ENCODE measurements at regions not wholly inside any gene's neighbourhood (a gene's known extent, or its start where the extent isn't known, plus 50 kb on each side); places are given as distances from the start of the nearest gene placed in this dataset.
"Not testable (repeated sequence)": the region's sequence is repeated elsewhere in the genome, so short reads cannot be mapped to it uniquely, and the experiment has no call there.

DNA sequence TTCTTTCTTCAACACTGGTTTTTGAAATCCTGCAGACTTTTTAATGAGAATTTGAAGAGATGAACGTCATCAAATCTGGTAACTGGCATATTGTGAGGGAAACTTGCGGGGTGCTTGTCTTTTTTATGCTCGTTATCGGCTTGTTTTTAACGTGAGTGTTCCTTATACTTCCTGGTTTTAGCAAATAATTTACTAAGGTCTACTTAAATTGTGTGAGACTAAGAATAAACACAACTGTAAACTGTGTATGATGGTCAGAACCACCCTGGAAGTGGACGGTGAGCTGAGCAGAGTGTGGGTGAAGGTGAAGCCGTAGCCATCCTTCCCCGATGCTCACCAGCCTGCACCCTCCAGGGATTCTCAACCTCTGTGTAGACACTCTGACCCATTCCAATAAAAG is 82.3 kb upstream of the CDC42EP3 start:
- no peaks in the 10 kb centered on the region for H3K9me3 ChIP-seq (ENCODE audit: low read length)
- H3K4me2 ChIP-seq (ENCODE audit: low read length), result no peak overlapping the region
- H3K4me3 ChIP-seq (ENCODE audit: low read length), result no peak overlapping the region
- H3K79me2 ChIP-seq (replicated peaks; ENCODE audit: insufficient read depth, low read length), result no peaks in the 10 kb centered on the region
- H3K9me2 ChIP-seq (ENCODE audit: insufficient read depth, low read length), result no peaks in the 10 kb centered on the region
- no peaks in the 10 kb centered on the region for H3F3A ChIP-seq (ENCODE audit: insufficient read depth, low read length, poor library complexity, severe bottlenecking)
- no peaks in the 10 kb centered on the region for H3K36me3 ChIP-seq (ENCODE audit: insufficient read depth, low read length)
- H3K9ac ChIP-seq (ENCODE audit: low read length), result no peak overlapping the region
- no peaks in the 10 kb centered on the region for H3K27me3 ChIP-seq (ENCODE audit: insufficient read depth, low read depth, low read length)
- no peak overlapping the region for H2AFZ ChIP-seq (ENCODE audit: low read depth, low read length)
- H3K27ac ChIP-seq (ENCODE audit: low read length), result no peak overlapping the region
- no peaks in the 10 kb centered on the region for H4K20me1 ChIP-seq (ENCODE audit: insufficient read depth)
- TF ChIP-seq POLR2AphosphoS5 (IDR thresholded peaks at IDR 0.05) (no peak), EZH2 (IDR thresholded peaks at IDR 0.05; ENCODE audit: borderline replicate concordance, insufficient read depth, low read length, poor library complexity, severe bottlenecking) (no peak), EP300 (conservative IDR thresholded peaks at IDR 0.05; ENCODE audit: poor library complexity, severe bottlenecking) (no peak), RAD21 (conservative IDR thresholded peaks at IDR 0.05) (no peak), SMC3 (conservative IDR thresholded peaks at IDR 0.05; ENCODE audit: poor library complexity) (no peak), MXI1 (conservative IDR thresholded peaks at IDR 0.05; ENCODE audit: poor library complexity, severe bottlenecking) (no peak), TAF1 (IDR thresholded peaks at IDR 0.05; ENCODE audit: low read depth) (no peak)
- TF ChIP-seq, protein P1, sequence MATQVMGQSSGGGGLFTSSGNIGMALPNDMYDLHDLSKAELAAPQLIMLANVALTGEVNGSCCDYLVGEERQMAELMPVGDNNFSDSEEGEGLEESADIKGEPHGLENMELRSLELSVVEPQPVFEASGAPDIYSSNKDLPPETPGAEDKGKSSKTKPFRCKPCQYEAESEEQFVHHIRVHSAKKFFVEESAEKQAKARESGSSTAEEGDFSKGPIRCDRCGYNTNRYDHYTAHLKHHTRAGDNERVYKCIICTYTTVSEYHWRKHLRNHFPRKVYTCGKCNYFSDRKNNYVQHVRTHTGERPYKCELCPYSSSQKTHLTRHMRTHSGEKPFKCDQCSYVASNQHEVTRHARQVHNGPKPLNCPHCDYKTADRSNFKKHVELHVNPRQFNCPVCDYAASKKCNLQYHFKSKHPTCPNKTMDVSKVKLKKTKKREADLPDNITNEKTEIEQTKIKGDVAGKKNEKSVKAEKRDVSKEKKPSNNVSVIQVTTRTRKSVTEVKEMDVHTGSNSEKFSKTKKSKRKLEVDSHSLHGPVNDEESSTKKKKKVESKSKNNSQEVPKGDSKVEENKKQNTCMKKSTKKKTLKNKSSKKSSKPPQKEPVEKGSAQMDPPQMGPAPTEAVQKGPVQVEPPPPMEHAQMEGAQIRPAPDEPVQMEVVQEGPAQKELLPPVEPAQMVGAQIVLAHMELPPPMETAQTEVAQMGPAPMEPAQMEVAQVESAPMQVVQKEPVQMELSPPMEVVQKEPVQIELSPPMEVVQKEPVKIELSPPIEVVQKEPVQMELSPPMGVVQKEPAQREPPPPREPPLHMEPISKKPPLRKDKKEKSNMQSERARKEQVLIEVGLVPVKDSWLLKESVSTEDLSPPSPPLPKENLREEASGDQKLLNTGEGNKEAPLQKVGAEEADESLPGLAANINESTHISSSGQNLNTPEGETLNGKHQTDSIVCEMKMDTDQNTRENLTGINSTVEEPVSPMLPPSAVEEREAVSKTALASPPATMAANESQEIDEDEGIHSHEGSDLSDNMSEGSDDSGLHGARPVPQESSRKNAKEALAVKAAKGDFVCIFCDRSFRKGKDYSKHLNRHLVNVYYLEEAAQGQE (IDR thresholded peaks at IDR 0.05; ENCODE audit: borderline replicate concordance), result no peak
- TF ChIP-seq, protein P2, sequence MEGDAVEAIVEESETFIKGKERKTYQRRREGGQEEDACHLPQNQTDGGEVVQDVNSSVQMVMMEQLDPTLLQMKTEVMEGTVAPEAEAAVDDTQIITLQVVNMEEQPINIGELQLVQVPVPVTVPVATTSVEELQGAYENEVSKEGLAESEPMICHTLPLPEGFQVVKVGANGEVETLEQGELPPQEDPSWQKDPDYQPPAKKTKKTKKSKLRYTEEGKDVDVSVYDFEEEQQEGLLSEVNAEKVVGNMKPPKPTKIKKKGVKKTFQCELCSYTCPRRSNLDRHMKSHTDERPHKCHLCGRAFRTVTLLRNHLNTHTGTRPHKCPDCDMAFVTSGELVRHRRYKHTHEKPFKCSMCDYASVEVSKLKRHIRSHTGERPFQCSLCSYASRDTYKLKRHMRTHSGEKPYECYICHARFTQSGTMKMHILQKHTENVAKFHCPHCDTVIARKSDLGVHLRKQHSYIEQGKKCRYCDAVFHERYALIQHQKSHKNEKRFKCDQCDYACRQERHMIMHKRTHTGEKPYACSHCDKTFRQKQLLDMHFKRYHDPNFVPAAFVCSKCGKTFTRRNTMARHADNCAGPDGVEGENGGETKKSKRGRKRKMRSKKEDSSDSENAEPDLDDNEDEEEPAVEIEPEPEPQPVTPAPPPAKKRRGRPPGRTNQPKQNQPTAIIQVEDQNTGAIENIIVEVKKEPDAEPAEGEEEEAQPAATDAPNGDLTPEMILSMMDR (IDR thresholded peaks at IDR 0.05; ENCODE audit: poor library complexity, severe bottlenecking), result no peak

DNA sequence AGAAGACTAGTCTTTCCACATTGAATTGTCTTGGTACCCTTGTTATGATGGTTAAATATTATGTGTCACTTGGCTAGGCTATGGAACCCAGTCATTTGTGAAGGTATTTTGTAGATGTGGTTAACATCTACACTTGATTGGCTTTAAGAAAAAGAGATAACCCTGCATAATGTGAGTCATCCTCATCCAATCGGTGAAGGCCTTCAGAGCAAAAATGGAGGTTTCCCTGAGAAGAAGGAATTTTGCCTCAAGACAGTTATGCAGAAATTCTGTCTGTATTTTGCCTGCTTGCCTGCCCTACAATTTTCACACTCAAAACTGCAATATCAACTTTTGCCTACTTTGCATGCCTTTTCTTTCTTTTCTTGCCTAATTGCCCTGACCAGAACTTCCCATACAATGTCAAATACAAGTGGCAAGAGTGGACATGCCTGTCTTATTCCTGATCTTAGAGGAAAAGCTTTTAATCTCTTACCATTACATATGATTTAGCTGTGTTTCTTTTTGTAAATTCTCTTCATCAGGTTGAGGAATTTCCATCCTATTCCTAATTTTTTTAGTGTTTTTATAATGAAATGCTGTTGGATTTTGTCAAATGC is 84.6 kb upstream of the CDC42EP3 start:
- not testable (repeated sequence) for H2AFZ ChIP-seq (ENCODE audit: low read depth, low read length); H3K27ac ChIP-seq (ENCODE audit: low read length); H3K36me3 ChIP-seq (ENCODE audit: insufficient read depth, low read length); H3K9me3 ChIP-seq (ENCODE audit: low read length); H3K4me2 ChIP-seq (ENCODE audit: low read length); H3K9me2 ChIP-seq (ENCODE audit: insufficient read depth, low read length); H3K79me2 ChIP-seq (replicated peaks; ENCODE audit: insufficient read depth, low read length); H3K9ac ChIP-seq (ENCODE audit: low read length); H4K20me1 ChIP-seq (ENCODE audit: insufficient read depth); H3F3A ChIP-seq (ENCODE audit: insufficient read depth, low read length, poor library complexity, severe bottlenecking); H3K27me3 ChIP-seq (ENCODE audit: insufficient read depth, low read depth, low read length); H3K4me3 ChIP-seq (ENCODE audit: low read length)

DNA sequence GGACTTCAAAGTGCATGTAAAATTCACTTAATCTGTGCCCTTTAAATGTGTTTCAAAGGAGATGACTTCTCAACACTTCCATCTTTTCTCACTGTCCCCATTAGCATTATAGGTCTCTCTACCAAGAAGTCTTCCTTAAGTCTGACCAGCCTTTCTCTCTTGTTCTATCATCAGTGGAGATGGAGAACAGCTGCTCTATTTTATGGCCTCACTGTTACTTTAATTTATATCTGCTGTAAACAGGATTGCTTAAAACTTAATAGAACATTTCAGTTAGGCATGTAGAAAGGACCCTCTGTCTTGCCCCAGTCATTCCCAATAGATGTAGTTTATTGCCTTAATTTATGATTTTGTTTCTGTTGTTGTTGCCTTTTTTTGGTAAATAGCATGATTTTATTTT is 86.0 kb upstream of the CDC42EP3 start:
- H3K36me3 ChIP-seq (ENCODE audit: insufficient read depth, low read length); H2AFZ ChIP-seq (ENCODE audit: low read depth, low read length); H4K20me1 ChIP-seq (ENCODE audit: insufficient read depth); H3K4me3 ChIP-seq (ENCODE audit: low read length); H3K9me3 ChIP-seq (ENCODE audit: low read length); H3K9ac ChIP-seq (ENCODE audit: low read length); H3K27ac ChIP-seq (ENCODE audit: low read length); H3F3A ChIP-seq (ENCODE audit: insufficient read depth, low read length, poor library complexity, severe bottlenecking); H3K4me2 ChIP-seq (ENCODE audit: low read length); H3K27me3 ChIP-seq (ENCODE audit: insufficient read depth, low read depth, low read length); H3K79me2 ChIP-seq (replicated peaks; ENCODE audit: insufficient read depth, low read length); H3K9me2 ChIP-seq (ENCODE audit: insufficient read depth, low read length): not testable (repeated sequence)

DNA sequence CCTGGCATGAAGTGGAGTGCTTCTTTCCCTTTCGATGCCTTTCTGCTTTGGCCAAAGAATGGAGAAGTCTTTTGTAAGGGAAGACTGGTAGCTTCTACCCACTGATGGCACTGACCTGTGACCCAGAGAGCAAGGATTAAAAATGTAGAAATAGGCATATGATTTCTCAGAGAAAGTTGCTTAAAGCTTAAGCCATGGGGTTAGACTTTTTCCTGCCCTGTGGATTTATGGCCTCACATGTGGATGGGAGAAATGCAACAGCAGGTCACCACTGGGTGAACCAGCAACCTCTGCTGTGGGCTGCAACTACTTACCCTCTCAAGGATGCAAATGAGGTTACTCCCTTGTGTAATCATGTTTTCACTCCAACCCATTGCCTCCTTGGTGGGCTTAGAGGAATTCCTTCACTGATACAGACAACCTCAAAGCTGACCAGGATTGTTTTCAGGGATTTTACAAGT is 86.7 kb upstream of the CDC42EP3 start:
- not testable (repeated sequence) for H4K20me1 ChIP-seq (ENCODE audit: insufficient read depth); H3K9me3 ChIP-seq (ENCODE audit: low read length)

DNA sequence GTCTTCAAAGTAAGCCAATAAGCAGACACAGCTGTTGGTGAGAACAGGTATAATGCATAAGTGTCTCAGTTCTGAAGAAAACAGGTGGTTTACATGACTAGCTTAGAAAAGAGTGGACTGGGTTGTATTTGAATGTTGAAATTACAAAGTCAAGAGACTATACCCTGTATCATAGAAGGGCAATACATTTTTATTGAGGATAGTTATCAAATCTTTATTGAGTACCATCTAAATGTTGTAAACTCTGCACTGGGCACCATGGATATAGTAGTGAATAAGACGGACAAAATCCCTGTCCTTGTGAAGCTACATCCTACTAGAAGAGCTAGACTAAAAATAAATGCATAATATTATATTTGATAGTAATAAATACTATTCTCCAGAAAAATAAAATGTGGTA is 88.5 kb upstream of the CDC42EP3 start:
- H3K27me3 ChIP-seq (ENCODE audit: insufficient read depth, low read depth, low read length), result not testable (repeated sequence)

More for the DNA sequence above, 86.7 kb upstream of the CDC42EP3 start:
- H3K9me2 ChIP-seq (ENCODE audit: insufficient read depth, low read length); H3F3A ChIP-seq (ENCODE audit: insufficient read depth, low read length, poor library complexity, severe bottlenecking); H3K27ac ChIP-seq (ENCODE audit: low read length); H3K27me3 ChIP-seq (ENCODE audit: insufficient read depth, low read depth, low read length); H2AFZ ChIP-seq (ENCODE audit: low read depth, low read length); H3K79me2 ChIP-seq (replicated peaks; ENCODE audit: insufficient read depth, low read length); H3K36me3 ChIP-seq (ENCODE audit: insufficient read depth, low read length); H3K9ac ChIP-seq (ENCODE audit: low read length); H3K4me2 ChIP-seq (ENCODE audit: low read length); H3K4me3 ChIP-seq (ENCODE audit: low read length): not testable (repeated sequence)

More for the DNA sequence above, 88.5 kb upstream of the CDC42EP3 start:
- not testable (repeated sequence) for H3K9me2 ChIP-seq (ENCODE audit: insufficient read depth, low read length); H3K79me2 ChIP-seq (replicated peaks; ENCODE audit: insufficient read depth, low read length); H3K4me3 ChIP-seq (ENCODE audit: low read length); H3K4me2 ChIP-seq (ENCODE audit: low read length); H3K9me3 ChIP-seq (ENCODE audit: low read length); H3K9ac ChIP-seq (ENCODE audit: low read length); H3F3A ChIP-seq (ENCODE audit: insufficient read depth, low read length, poor library complexity, severe bottlenecking); H3K27ac ChIP-seq (ENCODE audit: low read length); H2AFZ ChIP-seq (ENCODE audit: low read depth, low read length); H4K20me1 ChIP-seq (ENCODE audit: insufficient read depth); H3K36me3 ChIP-seq (ENCODE audit: insufficient read depth, low read length)

All from neural cell (in vitro differentiated cells).